ENCODE measurements at regions not wholly inside any gene's neighbourhood (a gene's known extent, or its start where the extent isn't known, plus 50 kb on each side); places are given as distances from the start of the nearest gene placed in this dataset.

- FAIRE-seq: no peak
- intact Hi-C loops (cut with micrococcal nuclease) (no loop called here), dilution Hi-C loops (cut with MboI; ENCODE audit: extremely low pct_ligation_motif_present, low sequenced_read_pairs) (no loop called here)
- no peaks in the 10 kb centered on the region for H3K36me3 ChIP-seq (ENCODE audit: control insufficient read depth in 2 of 2, extremely low read depth in 1 of 2, insufficient read depth in 2 of 2, low read length in 2 of 2)
- H3K9ac ChIP-seq (replicated peaks; ENCODE audit: extremely low read depth, insufficient read depth, low read length): no peak overlapping the region
- H3K4me2 ChIP-seq (ENCODE audit: insufficient read depth, low read length): no peak overlapping the region
- no peaks in the 10 kb centered on the region for H3K27me3 ChIP-seq (ENCODE audit: control insufficient read depth in 2 of 2, insufficient read depth in 2 of 2, low read length in 2 of 2)
- ChIA-PET CTCF (no interaction called here), POLR2A (no interaction called here)
- DNase-seq (ENCODE audit: low read depth, low spot score): no peak
- H3K27ac ChIP-seq (ENCODE audit: insufficient read depth, low read depth, low read length): no peak overlapping the region
- no peaks in the 10 kb centered on the region for H3K9me1 ChIP-seq (replicated peaks; ENCODE audit: control insufficient read depth, extremely low read depth, insufficient read depth, low read length)
- no peaks in the 10 kb centered on the region for H3K4me1 ChIP-seq (ENCODE audit: control insufficient read depth, extremely low read depth, insufficient read depth, low read length)
- no peak overlapping the region for H2AFZ ChIP-seq (ENCODE audit: low read depth, low read length)
- no peak overlapping the region for H3K4me3 ChIP-seq (replicated peaks in 1 of 3; ENCODE audit: insufficient read depth in 1 of 3, low read depth in 1 of 3, low read length in 3 of 3)
- H3K79me2 ChIP-seq (ENCODE audit: control insufficient read depth, insufficient read depth, low read length): no peaks in the 10 kb centered on the region
- no peak for TF ChIP-seq MAX (IDR thresholded peaks at IDR 0.05; ENCODE audit: insufficient read depth, insufficient read length)
- TF ChIP-seq POLR2A (IDR thresholded peaks at IDR 0.05; ENCODE audit: low read depth, low read length): no peak
- TF ChIP-seq GATA2 (IDR thresholded peaks at IDR 0.05; ENCODE audit: insufficient read depth, insufficient read length, low read depth, low read length): no peak
- no peak for TF ChIP-seq CTCF (IDR thresholded peaks at IDR 0.05; ENCODE audit: extremely low read depth in 1 of 2, insufficient read depth in 1 of 2, low read depth in 1 of 2, low read length in 2 of 2)
- TF ChIP-seq JUN (IDR thresholded peaks at IDR 0.05; ENCODE audit: borderline replicate concordance, insufficient read depth, insufficient read length, low read depth): no peak
- TF ChIP-seq FOS (IDR thresholded peaks at IDR 0.05; ENCODE audit: borderline replicate concordance, insufficient read depth, low read length): no peak
- no peak for TF ChIP-seq EZH2 (IDR thresholded peaks at IDR 0.05; ENCODE audit: borderline replicate concordance, low read depth, low read length, severe bottlenecking)
- no peak for TF ChIP-seq POLR2AphosphoS5 (IDR thresholded peaks at IDR 0.05; ENCODE audit: insufficient read depth, low read depth, low read length)
- no peak for TF ChIP-seq MYC (IDR thresholded peaks at IDR 0.05; ENCODE audit: low read depth, low read length)
- H3K9me3 ChIP-seq (replicated peaks; ENCODE audit: control insufficient read depth, insufficient read depth, low read length): no peaks in the 10 kb centered on the region
- no peaks in the 10 kb centered on the region for H4K20me1 ChIP-seq (replicated peaks; ENCODE audit: control insufficient read depth, extremely low read depth, insufficient read depth, low read length)
- BruUV-seq (replicated peaks): no TSS peak
These were observed 151.5 kb upstream of the DYNLRB2 start for GRCh38 chr16:80389338-80389737.

Measured in endothelial cell of umbilical vein (primary cell).